T-helper 9 cell (primary cell): ENCODE measurements at regions not wholly inside any gene's neighbourhood (a gene's known extent, or its start where the extent isn't known, plus 50 kb on each side); places are given as distances from the start of the nearest gene placed in this dataset.
"Not testable (repeated sequence)": the region's sequence is repeated elsewhere in the genome, so short reads cannot be mapped to it uniquely, and the experiment has no call there.

Experiments
- DNase-seq: peaks from one replicate; pipeline ENCODE4 v3.0.0-alpha.2; 2020

GRCh38 chr13:79908381-79908780 lies 427.4 kb downstream of the NDFIP2 start:
- DNase-seq, result no peak

GRCh38 chr13:79907527-79907926 lies 426.6 kb downstream of the NDFIP2 start:
- DNase-seq, result no peak

GRCh38 chr13:79906345-79906744 lies 425.4 kb downstream of the NDFIP2 start:
- no peak for DNase-seq

- no peak for DNase-seq
Observed at GRCh38 chr13:79905018-79905417, 424.1 kb downstream of the NDFIP2 start.

GRCh38 chr13:79904581-79904980 lies 423.6 kb downstream of the NDFIP2 start:
- DNase-seq, result no peak

GRCh38 chr13:79901336-79901735 lies 420.4 kb downstream of the NDFIP2 start:
- DNase-seq, result no peak

GRCh38 chr13:79900356-79900755 lies 419.4 kb downstream of the NDFIP2 start:
- DNase-seq, result no peak

- DNase-seq, result no peak
Observed at GRCh38 chr13:79898996-79899395, 418.0 kb downstream of the NDFIP2 start.

- no peak for DNase-seq
Observed at GRCh38 chr13:79898202-79898826, 417.4 kb downstream of the NDFIP2 start.

GRCh38 chr13:79896851-79897250 lies 415.9 kb downstream of the NDFIP2 start:
- no peak for DNase-seq

- DNase-seq, result no peak
Observed at GRCh38 chr13:79895416-79895815, 414.5 kb downstream of the NDFIP2 start.

- not testable (repeated sequence) for DNase-seq
Observed at GRCh38 chr13:79887278-79887677, 406.3 kb downstream of the NDFIP2 start.

- no peak for DNase-seq
Observed at GRCh38 chr13:79886601-79887000, 405.6 kb downstream of the NDFIP2 start.

- DNase-seq, result no peak
Observed at GRCh38 chr13:79884890-79885289, 403.9 kb downstream of the NDFIP2 start.

- no peak for DNase-seq
Observed at GRCh38 chr13:79883216-79883615, 402.3 kb downstream of the NDFIP2 start.

- DNase-seq, result no peak
Observed at GRCh38 chr13:79880818-79881217, 399.9 kb downstream of the NDFIP2 start.

GRCh38 chr13:79874396-79875360 lies 393.7 kb downstream of the NDFIP2 start:
- DNase-seq, result no peak

GRCh38 chr13:79871594-79871993 lies 390.6 kb downstream of the NDFIP2 start:
- no peak for DNase-seq

- DNase-seq, result no peak
Observed at GRCh38 chr13:79870766-79871165, 389.8 kb downstream of the NDFIP2 start.

GRCh38 chr13:79870123-79870522 lies 389.2 kb downstream of the NDFIP2 start:
- no peak for DNase-seq

GRCh38 chr13:79869326-79869725 lies 388.4 kb downstream of the NDFIP2 start:
- DNase-seq, result no peak

- DNase-seq, result no peak
Observed at GRCh38 chr13:79867254-79867653, 386.3 kb downstream of the NDFIP2 start.

- no peak for DNase-seq
Observed at GRCh38 chr13:79866436-79866835, 385.5 kb downstream of the NDFIP2 start.

GRCh38 chr13:79862515-79862914 lies 381.6 kb downstream of the NDFIP2 start:
- no peak for DNase-seq
